D721Med (cell line): ENCODE measurements at regions not wholly inside any gene's neighbourhood (a gene's known extent, or its start where the extent isn't known, plus 50 kb on each side); places are given as distances from the start of the nearest gene placed in this dataset.
"Not testable (repeated sequence)": the region's sequence is repeated elsewhere in the genome, so short reads cannot be mapped to it uniquely, and the experiment has no call there.

ENCODE experiments used
- DNase-seq: peaks from one replicate; pipeline ENCODE4 v3.0.0; 2011; ENCODE audit warnings: low spot score; ENCODE audit not compliant: insufficient read length
- FAIRE-seq: peaks from 2 replicates; lab custom pipeline; 2011; peaks lifted over from hg19 to GRCh38; lab: Jason Lieb, UNC
- TF ChIP-seq, protein P1 (sequence below): IDR thresholded peaks from 2 replicates; pipeline ENCODE4 v1.5.1; 2012; ENCODE audit warnings: mild to moderate bottlenecking, control low read depth; ENCODE audit not compliant: insufficient read depth; ENCODE audit errors: missing control alignments

DNA sequence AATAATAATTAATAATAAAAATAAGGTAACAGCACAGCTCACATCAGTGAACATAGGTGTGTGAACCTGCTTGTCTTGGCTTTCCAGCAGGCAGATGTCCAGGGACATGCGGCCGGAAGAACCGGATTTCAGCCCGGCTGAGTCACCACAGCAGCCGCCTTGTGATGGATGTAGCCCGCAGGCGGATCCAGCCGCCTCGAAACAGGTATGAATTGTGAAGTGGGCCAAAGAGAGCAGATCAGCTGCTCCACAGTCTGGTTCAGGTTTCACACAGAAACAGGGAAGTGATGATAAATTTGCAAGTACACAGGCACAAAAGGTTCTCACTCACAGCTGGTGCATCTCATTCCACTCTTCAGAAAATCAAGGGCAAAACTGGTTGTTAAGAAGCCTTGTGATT, 55.1 kb downstream of the ID4 start:
- no peak for FAIRE-seq
- TF ChIP-seq, protein P1, sequence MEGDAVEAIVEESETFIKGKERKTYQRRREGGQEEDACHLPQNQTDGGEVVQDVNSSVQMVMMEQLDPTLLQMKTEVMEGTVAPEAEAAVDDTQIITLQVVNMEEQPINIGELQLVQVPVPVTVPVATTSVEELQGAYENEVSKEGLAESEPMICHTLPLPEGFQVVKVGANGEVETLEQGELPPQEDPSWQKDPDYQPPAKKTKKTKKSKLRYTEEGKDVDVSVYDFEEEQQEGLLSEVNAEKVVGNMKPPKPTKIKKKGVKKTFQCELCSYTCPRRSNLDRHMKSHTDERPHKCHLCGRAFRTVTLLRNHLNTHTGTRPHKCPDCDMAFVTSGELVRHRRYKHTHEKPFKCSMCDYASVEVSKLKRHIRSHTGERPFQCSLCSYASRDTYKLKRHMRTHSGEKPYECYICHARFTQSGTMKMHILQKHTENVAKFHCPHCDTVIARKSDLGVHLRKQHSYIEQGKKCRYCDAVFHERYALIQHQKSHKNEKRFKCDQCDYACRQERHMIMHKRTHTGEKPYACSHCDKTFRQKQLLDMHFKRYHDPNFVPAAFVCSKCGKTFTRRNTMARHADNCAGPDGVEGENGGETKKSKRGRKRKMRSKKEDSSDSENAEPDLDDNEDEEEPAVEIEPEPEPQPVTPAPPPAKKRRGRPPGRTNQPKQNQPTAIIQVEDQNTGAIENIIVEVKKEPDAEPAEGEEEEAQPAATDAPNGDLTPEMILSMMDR = no peak
- no peak for DNase-seq

DNA sequence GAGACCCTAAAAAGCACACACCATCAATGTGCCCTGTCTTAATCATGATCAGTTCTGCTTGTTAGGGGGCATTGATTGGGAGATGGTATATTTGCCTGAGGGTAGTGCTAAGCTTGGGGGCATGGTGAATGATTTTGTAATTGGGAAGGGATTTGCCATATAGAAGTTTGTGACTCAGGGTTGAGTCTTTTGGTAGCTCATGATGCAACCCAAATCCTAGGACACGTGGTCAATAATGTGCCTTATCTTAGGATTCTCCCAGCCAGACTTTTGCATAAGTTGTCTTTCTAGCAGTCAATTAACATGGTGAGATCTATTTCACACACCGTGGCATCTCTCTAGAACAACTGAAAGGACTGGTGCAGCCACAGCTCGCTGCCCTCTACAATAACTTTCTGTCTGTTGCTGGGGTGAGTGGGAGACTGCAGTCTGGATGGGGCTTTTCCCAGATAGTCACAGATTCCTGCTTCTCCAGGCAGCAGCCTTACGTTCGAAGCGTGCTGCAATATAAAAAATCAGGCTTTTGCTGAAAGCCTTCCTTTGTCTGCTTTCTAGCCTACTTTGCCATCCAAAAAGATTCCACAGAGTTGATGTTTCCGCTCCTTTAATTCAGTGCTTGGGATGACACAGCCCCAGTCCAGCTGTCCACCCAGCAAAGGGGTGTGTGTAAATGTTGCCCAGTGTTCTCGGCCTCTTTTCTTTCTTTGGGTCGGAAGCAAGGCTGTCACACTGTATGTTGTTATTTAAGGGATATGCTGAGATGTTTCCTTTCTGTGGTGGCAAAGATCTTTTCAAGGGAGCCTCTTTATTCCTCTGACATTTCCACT, 58.9 kb downstream of the ID4 start:
- TF ChIP-seq, protein P1 = no peak
- FAIRE-seq = no peak
- DNase-seq = no peak

DNA sequence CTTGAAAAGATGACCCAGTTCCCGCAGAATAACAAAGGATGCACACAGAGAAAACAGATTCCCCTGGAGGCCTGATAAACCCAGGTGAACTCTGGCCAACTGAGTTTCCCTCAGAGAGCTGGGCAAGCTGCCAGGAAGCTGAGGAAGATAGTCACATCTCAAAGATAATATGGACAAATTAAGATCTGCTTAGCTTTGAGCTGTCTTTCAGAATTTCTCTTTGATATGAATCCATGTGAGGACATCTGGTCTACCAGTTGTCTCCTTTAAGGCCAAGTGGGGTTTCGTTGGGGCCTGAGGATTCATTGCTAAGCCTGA, 59.5 kb downstream of the ID4 start:
- no peak for FAIRE-seq
- no peak for DNase-seq
- TF ChIP-seq, protein P1 = no peak

DNA sequence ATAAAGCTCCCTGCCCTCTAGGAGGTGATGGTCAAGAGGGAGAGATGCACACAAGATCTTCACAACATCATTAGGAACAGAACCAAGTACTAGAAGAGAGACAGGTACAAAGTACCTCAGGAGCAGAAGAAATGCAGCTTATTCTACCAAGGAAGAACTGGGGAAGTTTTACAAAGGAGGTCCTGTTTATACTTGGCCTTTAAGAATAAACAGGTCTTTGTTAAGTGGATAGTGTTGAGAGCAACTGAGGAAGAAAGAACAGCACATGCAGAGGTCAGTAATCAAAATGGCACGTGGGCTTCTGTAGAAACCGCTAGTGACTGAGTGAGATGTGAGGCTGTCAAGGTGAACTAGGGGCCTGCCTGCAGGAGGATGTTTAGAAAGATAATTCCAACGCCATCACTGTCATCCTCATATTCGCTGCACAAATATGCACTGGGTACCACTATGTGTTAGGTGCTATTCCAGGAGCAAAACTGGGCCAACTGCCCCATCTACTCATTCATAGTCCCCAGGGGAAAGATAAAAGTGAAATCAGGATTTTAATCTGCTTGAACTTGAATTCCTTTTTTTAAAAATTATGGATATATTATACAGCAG, 61.1 kb downstream of the ID4 start:
- TF ChIP-seq, protein P1 = no peak
- FAIRE-seq (no peak), DNase-seq (no peak)

DNA sequence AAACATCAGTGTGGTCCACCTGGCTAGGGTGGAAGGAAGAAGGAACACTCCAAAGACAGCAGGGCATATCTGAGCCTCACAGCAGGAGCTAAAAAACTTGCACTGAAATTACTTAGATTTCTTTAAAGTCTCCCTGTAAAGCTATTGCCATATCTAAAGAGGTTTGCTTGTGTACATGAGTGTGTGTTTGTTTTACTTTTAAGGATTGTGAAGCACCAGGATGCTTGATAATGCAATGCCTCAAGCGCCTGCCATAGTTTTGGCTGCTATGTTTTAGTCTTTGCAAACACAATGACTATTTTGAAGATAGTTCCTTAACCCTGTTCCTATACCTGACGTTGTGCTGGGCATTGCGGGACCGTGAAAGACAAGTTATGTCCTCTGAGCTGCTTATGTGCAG, 65.0 kb downstream of the ID4 start:
- no peak for FAIRE-seq
- DNase-seq = no peak

DNA sequence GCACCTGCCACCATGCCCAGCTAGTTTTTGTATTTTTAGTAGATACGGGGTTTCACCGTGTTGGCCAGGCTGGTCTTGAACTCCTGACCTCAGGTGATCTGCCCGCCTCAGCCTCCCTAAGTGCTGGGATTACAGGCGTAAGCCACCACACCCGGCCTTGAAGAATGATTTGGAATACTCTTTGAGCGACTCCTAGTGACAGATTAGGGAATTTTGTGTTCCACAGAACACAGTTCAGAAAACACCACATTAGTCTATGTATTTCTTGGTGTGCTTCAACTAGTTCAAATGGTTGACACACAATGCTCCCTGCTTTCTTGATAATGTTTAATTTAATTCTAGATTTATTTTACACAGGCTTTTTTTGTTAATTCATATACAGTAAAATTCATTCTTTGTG, 67.2 kb downstream of the ID4 start:
- not testable (repeated sequence) for FAIRE-seq, DNase-seq

More for the DNA sequence above, 65.0 kb downstream of the ID4 start:
- TF ChIP-seq, protein P1 = no peak

DNA sequence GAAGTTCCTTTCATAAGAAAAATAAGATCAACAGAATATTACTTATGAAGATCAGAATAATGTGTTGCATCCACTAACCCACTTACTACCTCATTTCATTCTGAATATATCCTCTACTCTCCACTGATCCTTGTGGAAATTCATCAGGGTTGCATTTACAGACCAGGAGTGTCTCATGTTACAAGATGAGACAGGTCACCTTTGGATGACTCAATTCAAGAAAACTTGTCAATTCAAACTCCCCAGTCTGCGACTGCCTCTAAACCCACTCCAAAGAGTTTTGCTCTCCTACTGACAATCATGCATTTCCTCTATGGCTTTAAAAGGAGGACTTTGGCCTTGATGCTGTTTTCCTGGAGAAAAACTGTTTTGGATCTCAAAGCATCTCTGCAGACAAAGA, 68.4 kb downstream of the ID4 start:
- DNase-seq = no peak
- TF ChIP-seq, protein P1 = no peak
- FAIRE-seq = no peak

DNA sequence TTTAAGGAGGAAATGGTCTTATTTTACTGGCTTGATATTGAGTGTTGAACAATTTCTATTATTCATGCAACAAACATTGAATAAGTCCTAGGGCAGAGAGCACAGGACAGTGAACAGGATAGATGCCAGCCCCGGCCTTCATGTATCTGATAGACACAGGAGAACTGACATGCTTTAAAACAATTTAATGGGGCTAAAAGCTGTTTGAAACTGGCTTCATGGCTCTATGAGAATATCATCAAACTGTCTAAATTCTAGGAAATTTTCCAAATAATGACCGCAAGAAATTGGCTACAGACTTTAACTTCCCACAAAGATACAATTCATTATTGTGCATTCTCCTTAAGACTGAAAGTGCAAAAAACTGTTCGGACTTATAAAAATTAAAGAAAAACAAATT, 69.0 kb downstream of the ID4 start:
- TF ChIP-seq, protein P1 = no peak
- FAIRE-seq (no peak), DNase-seq (no peak)
